Spleen (tissue), 11 donors: ENCODE measurements at regions not wholly inside any gene's neighbourhood (a gene's known extent, or its start where the extent isn't known, plus 50 kb on each side); places are given as distances from the start of the nearest gene placed in this dataset.
A peak's percentile ranks its signal among the peaks of the same experiment; 100 is the strongest.

ENCODE experiments used
- DNase-seq: peaks from one replicate; pipeline ENCODE4 v3.0.0-alpha.2; 2020
- H3K27ac ChIP-seq, 8 donors: fragments of 200-600 bp; sonication (generic) in 7 of 8; 1 replicate in 4 of 8; 2 replicates in 4 of 8; pipeline versions ENCODE4 v1.5.0 to v1.8.0; 2016 to 2021; ENCODE audit warnings: inconsistent platforms in 4 of 8, mild to moderate bottlenecking in 4 of 8, moderate library complexity in 1 of 8
- H3K27me3 ChIP-seq, 7 donors: fragments of 200-600 bp; sonication (generic) in 6 of 7; replicated peaks in 1 of 7; 1 replicate in 4 of 7; 2 replicates in 3 of 7; pipeline versions ENCODE4 v1.5.0 to v1.8.0; 2016 to 2021; ENCODE audit warnings: inconsistent platforms in 3 of 7, mild to moderate bottlenecking in 1 of 7
- H3K36me3 ChIP-seq, 6 donors: fragments of 200-600 bp; sonication (generic) in 5 of 6; 1 replicate in 4 of 6; 2 replicates in 2 of 6; pipeline versions ENCODE4 v1.5.0 to v1.8.0; 2016 to 2021; ENCODE audit warnings: inconsistent platforms in 2 of 6
- H3K4me1 ChIP-seq, 6 donors: fragments of 200-600 bp; sonication (generic) in 5 of 6; 1 replicate in 3 of 6; 2 replicates in 3 of 6; pipeline versions ENCODE4 v1.5.0 to v1.8.0; 2016 to 2021; ENCODE audit warnings: inconsistent platforms in 3 of 6
- H3K4me3 ChIP-seq, 8 donors: fragments of 200-600 bp; sonication (generic) in 7 of 8; 1 replicate in 4 of 8; 2 replicates in 4 of 8; pipeline versions ENCODE4 v1.5.0 to v1.8.0; 2016 to 2021; ENCODE audit warnings: inconsistent platforms in 4 of 8, mild to moderate bottlenecking in 4 of 8, moderate library complexity in 2 of 8
- H3K9me3 ChIP-seq, 8 donors: fragments of 200-600 bp; sonication (generic) in 7 of 8; 1 replicate in 4 of 8; 2 replicates in 4 of 8; pipeline versions ENCODE4 v1.5.0 to v1.8.0; 2016 to 2021; ENCODE audit warnings: inconsistent platforms in 4 of 8
- POLR2A ChIP-seq, 3 donors: fragments of 450-650 bp; IDR thresholded peaks; one replicate each; pipeline ENCODE4 v1.5.1; 2017; ENCODE audit warnings: antibody characterized with exemption in 3 of 3, mild to moderate bottlenecking in 1 of 3
- POLR2AphosphoS5 ChIP-seq, 3 donors: sonication (generic); formaldehyde crosslinking; IDR thresholded peaks; one replicate each; pipeline ENCODE4 v1.5.1; 2017; ENCODE audit warnings: antibody characterized with exemption in 3 of 3
- WGBS, 5 donors: extraction: QIAGEN DNeasy Blood & Tissue Kit in 3 of 5; methylation state at CpG; one replicate each; pipeline versions ENCODE4 v1.1.5 to v1.1.7; 2013 to 2018; 5-methylcytosine and 5-hydroxymethylcytosine counted together
- intact Hi-C: fragments of 100-400 bp; cut with DNase I; formaldehyde crosslinking; loops from one replicate; pipeline ENCODE4 v1.15.0; 2023; ENCODE audit warnings: low total_unique reads
- TF ChIP-seq, protein P1 (sequence below), 11 experiments: fragments of 200-600 bp in 7 of 11; fragments of 450-650 bp in 4 of 11; sonication (generic) in 4 of 11; IDR thresholded peaks in 8 of 11; conservative IDR thresholded peaks in 3 of 11; 1 replicate in 7 of 11; 2 replicates in 4 of 11; pipeline versions ENCODE4 v1.4.0 to v1.8.0; 2016 to 2021; ENCODE audit warnings: antibody characterized with exemption in 11 of 11, inconsistent platforms in 4 of 11, mild to moderate bottlenecking in 1 of 11
- donor health status: healthy with polysubstance abuse.
- donor health status: DM: no; HTN: no; CAD: no; lungs with moderate emphysema.
- donor health status: DM: no; HTN: no; CAD: no.
- donor health status: Bipolar disorder and iron deficiency.
- donor health status: healthy.
- donor health status: DM: no; HTN: no; CAD: no.
- donor health status: DM: yes; HTN: yes; CAD: no.

DNA sequence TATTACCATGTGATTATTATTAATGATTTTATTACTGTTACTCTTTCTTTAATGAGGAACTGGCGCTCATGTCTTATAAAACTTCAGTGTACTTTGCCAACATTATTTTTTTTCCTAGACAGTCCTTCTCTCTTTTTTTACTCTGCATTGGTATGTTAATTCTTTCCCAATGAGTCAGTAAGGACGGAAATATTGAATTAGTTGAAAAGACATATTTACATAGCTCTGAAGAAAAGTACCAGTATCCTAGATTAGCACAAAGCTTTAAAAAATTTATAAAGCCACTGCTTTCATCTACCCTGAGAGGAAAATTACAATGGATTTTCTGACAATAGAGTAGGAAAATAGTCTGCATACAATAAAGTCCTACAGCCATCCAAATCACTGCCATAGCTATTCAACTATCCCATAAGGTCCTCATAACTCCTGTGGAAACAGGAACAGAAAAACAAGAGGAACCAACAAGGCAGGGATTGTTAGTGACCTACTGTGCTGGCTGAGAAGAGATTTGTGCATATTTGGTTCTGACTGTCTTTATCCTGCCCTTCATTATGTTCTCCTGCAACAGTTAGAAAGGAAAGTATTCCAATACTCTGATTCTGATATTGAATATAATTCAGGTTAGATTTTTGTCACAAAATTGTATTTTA lies 314.4 kb downstream of the AASDHPPT start:
- DNase-seq, result no peak
- TF ChIP-seq POLR2A (IDR thresholded peaks at IDR 0.05) (no peak), POLR2AphosphoS5 (IDR thresholded peaks at IDR 0.05) (no peak)
- TF ChIP-seq, protein P1, sequence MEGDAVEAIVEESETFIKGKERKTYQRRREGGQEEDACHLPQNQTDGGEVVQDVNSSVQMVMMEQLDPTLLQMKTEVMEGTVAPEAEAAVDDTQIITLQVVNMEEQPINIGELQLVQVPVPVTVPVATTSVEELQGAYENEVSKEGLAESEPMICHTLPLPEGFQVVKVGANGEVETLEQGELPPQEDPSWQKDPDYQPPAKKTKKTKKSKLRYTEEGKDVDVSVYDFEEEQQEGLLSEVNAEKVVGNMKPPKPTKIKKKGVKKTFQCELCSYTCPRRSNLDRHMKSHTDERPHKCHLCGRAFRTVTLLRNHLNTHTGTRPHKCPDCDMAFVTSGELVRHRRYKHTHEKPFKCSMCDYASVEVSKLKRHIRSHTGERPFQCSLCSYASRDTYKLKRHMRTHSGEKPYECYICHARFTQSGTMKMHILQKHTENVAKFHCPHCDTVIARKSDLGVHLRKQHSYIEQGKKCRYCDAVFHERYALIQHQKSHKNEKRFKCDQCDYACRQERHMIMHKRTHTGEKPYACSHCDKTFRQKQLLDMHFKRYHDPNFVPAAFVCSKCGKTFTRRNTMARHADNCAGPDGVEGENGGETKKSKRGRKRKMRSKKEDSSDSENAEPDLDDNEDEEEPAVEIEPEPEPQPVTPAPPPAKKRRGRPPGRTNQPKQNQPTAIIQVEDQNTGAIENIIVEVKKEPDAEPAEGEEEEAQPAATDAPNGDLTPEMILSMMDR (IDR thresholded peaks at IDR 0.05 in 8 of 11, conservative IDR thresholded peaks at IDR 0.05 in 3 of 11), result no peak
- Histone ChIP-seq H3K27ac (peak overlapping the region in 2 of 8 donors; percentile 16 to 18), H3K36me3 (no peaks in the 10 kb centered on the region), H3K4me3 (no peak overlapping the region), H3K27me3 (no peaks in the 10 kb centered on the region), H3K4me1 (no peaks in the 10 kb centered on the region), H3K9me3 (peaks cover 0 to 18% (median 2%) of the 10 kb centered on the region in 8 donors)
- 63 to 78% (median 65%) methylated on average over 2 of the region's 2 CpGs for WGBS, 5 donors
- intact Hi-C loops, result no loop called here

DNA sequence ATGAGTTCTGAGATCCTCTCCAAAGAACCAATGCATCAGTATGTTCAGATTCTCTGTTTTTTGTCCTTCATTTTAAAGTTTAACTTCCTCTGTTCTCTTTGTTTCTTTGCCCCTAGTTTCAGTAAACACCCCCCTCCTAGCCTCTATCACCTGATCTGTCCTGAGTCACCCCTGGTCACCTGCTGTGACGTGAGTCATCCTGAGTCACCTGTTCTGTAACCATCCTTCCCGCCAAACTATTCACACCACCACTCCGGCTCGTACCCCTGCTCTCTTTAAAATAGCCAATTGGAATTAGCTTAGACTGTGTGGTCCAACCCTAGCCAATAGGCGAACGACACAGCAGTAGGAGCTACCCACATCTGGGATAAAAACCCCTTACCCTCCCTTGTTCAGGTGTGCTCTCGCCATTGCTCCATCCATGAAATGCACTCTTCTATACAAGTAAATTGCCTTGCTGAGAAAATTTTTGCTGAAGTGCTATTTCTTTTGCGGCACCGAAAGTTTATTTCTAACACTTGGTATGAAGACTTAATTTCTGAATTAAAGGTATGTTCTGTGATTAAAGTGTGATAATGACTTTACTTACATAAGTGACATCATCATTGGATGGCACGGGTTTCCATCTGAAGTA lies 318.4 kb downstream of the AASDHPPT start:
- TF ChIP-seq, protein P1 (IDR thresholded peaks at IDR 0.05 in 8 of 11, conservative IDR thresholded peaks at IDR 0.05 in 3 of 11), result no peak
- no peak for TF ChIP-seq POLR2AphosphoS5 (IDR thresholded peaks at IDR 0.05)
- no peak for TF ChIP-seq POLR2A (IDR thresholded peaks at IDR 0.05)
- intact Hi-C loops, result no loop called here
- H3K27ac ChIP-seq, result no peak overlapping the region
- H3K9me3 ChIP-seq, result peaks cover 0 to 18% (median 2%) of the 10 kb centered on the region in 8 donors
- no peak overlapping the region for H3K4me3 ChIP-seq
- 79 to 94% (median 89%) methylated on average over 10 of the region's 10 CpGs for WGBS, 5 donors
- no peaks in the 10 kb centered on the region for H3K36me3 ChIP-seq
- H3K27me3 ChIP-seq, result no peaks in the 10 kb centered on the region
- no peaks in the 10 kb centered on the region for H3K4me1 ChIP-seq
- no peak for DNase-seq

DNA sequence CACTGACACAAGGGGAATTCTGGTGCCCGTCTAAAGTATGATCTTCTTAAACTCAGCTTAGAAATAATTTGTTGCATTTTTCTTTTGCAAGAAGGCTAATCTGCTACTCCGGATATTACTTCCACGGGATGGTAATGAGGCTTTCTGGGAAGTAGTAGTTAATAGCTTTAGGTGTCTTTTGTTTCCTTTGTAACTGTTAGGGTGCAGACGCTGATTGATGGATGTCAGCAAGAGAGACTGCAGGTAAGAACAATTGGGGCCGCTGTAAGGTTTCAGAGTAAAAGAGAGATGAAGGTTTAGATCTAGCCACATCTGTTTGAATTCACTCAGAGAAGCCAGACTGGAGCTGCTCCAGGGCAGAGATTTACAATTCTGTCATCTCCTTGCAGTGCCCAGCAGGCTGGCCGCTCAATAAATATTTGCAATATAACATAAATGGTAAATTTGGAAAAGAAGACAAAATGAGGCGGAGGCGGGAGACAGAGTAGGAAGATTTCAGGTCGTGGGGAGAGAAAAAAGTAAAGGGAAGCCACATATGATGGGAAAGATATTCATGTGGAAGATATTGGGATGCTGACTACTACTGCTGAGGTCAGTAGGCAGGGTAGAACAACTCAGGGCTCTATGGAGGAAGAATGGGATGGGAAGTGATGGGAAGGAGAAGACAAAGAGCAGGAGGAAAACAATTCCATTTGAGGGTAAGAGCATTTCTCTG lies 320.5 kb downstream of the AASDHPPT start:
- DNase-seq, result no peak
- TF ChIP-seq POLR2A (IDR thresholded peaks at IDR 0.05) (no peak), POLR2AphosphoS5 (IDR thresholded peaks at IDR 0.05) (no peak)
- TF ChIP-seq, protein P1 (IDR thresholded peaks at IDR 0.05 in 8 of 11, conservative IDR thresholded peaks at IDR 0.05 in 3 of 11), result no peak
- intact Hi-C loops, result no loop called here
- no peak overlapping the region for H3K4me3 ChIP-seq
- H3K27ac ChIP-seq, result no peak overlapping the region
- H3K4me1 ChIP-seq, result no peaks in the 10 kb centered on the region
- H3K9me3 ChIP-seq, result peaks cover 0 to 18% (median 2%) of the 10 kb centered on the region in 8 donors
- no peaks in the 10 kb centered on the region for H3K27me3 ChIP-seq
- H3K36me3 ChIP-seq, result no peaks in the 10 kb centered on the region
- WGBS, 5 donors, result 64 to 79% (median 73%) methylated on average over 9 of the region's 9 CpGs
